Cardiac muscle cell (in vitro differentiated cells and primary cell): ENCODE measurements at regions not wholly inside any gene's neighbourhood (a gene's known extent, or its start where the extent isn't known, plus 50 kb on each side); places are given as distances from the start of the nearest gene placed in this dataset.
"Not testable (repeated sequence)": the region's sequence is repeated elsewhere in the genome, so short reads cannot be mapped to it uniquely, and the experiment has no call there.

ENCODE experiments used
- DNase-seq, 2 donors: peaks; one replicate each; pipeline versions ENCODE4 v3.0.0 to v3.0.0-alpha.2; 2010 to 2017; ENCODE audit warnings: low read depth in 1 of 2, low spot score in 1 of 2
- H3K27ac ChIP-seq: fragments of 200-600 bp; sonication (generic); 2 replicates; pipeline ENCODE4 v1.5.1; 2016
- H3K27me3 ChIP-seq: fragments of 200-600 bp; sonication (generic); 2 replicates; pipeline ENCODE4 v1.6.0; 2016; ENCODE audit warnings: control low read depth
- H3K36me3 ChIP-seq: fragments of 200-600 bp; sonication (generic); 2 replicates; pipeline ENCODE4 v1.5.1; 2016; ENCODE audit warnings: control low read depth
- H3K4me1 ChIP-seq: fragments of 200-600 bp; sonication (generic); 2 replicates; pipeline ENCODE4 v1.8.1; 2017; ENCODE audit warnings: low read depth, mild to moderate bottlenecking, mixed run types
- H3K4me3 ChIP-seq: fragments of 200-600 bp; sonication (generic); 2 replicates; pipeline ENCODE4 v1.5.1; 2016; ENCODE audit warnings: mild to moderate bottlenecking
- H3K9me3 ChIP-seq: fragments of 200-600 bp; sonication (generic); 2 replicates; pipeline ENCODE4 v1.5.1; 2017; ENCODE audit warnings: low read depth, mild to moderate bottlenecking, control low read depth
- CTCF ChIP-seq: IDR thresholded peaks from 2 replicates; pipeline ENCODE4 v1.5.1; 2012; ENCODE audit warnings: low read depth, mild to moderate bottlenecking, low read length

GRCh38 chr4:132669786-132670185 is 479.3 kb upstream of the PCDH10 start:
- DNase-seq: no peak
- H3K27me3 ChIP-seq: no peaks in the 10 kb centered on the region
- H3K4me3 ChIP-seq: no peak overlapping the region
- no peaks in the 10 kb centered on the region for H3K36me3 ChIP-seq
- no peaks in the 10 kb centered on the region for H3K4me1 ChIP-seq
- H3K9me3 ChIP-seq: no peaks in the 10 kb centered on the region
- TF ChIP-seq CTCF: no peak
- H3K27ac ChIP-seq: no peak overlapping the region

GRCh38 chr4:132670557-132670956 is 478.5 kb upstream of the PCDH10 start:
- Histone ChIP-seq H3K27me3 (no peaks in the 10 kb centered on the region), H3K4me1 (no peaks in the 10 kb centered on the region), H3K36me3 (no peaks in the 10 kb centered on the region), H3K9me3 (no peaks in the 10 kb centered on the region), H3K27ac (no peak overlapping the region), H3K4me3 (no peak overlapping the region)
- no peak for DNase-seq
- no peak for TF ChIP-seq CTCF

- no peaks in the 10 kb centered on the region for H3K4me1 ChIP-seq
- no peak for DNase-seq
- no peak for TF ChIP-seq CTCF
- H3K36me3 ChIP-seq: no peaks in the 10 kb centered on the region
- H3K27ac ChIP-seq: no peak overlapping the region
- no peaks in the 10 kb centered on the region for H3K27me3 ChIP-seq
- H3K4me3 ChIP-seq: no peak overlapping the region
- no peaks in the 10 kb centered on the region for H3K9me3 ChIP-seq
Measured at GRCh38 chr4:132683957-132684356, 465.1 kb upstream of the PCDH10 start.

GRCh38 chr4:132691026-132691425 is 458.1 kb upstream of the PCDH10 start:
- no peak overlapping the region for H3K4me3 ChIP-seq
- H3K4me1 ChIP-seq: no peaks in the 10 kb centered on the region
- no peak for TF ChIP-seq CTCF
- H3K9me3 ChIP-seq: no peaks in the 10 kb centered on the region
- no peak overlapping the region for H3K27ac ChIP-seq
- no peaks in the 10 kb centered on the region for H3K36me3 ChIP-seq
- no peaks in the 10 kb centered on the region for H3K27me3 ChIP-seq
- DNase-seq: no peak

- H3K27me3 ChIP-seq: no peaks in the 10 kb centered on the region
- H3K27ac ChIP-seq: no peak overlapping the region
- no peaks in the 10 kb centered on the region for H3K4me1 ChIP-seq
- TF ChIP-seq CTCF: no peak
- H3K36me3 ChIP-seq: no peaks in the 10 kb centered on the region
- H3K9me3 ChIP-seq: no peaks in the 10 kb centered on the region
- no peak overlapping the region for H3K4me3 ChIP-seq
- no peak for DNase-seq
Measured at GRCh38 chr4:132691668-132692067, 457.4 kb upstream of the PCDH10 start.

- Histone ChIP-seq H3K27me3 (no peaks in the 10 kb centered on the region), H3K4me1 (no peaks in the 10 kb centered on the region), H3K4me3 (no peak overlapping the region), H3K27ac (no peak overlapping the region), H3K9me3 (no peaks in the 10 kb centered on the region), H3K36me3 (no peaks in the 10 kb centered on the region)
- no peak for TF ChIP-seq CTCF
- DNase-seq: no peak
Measured at GRCh38 chr4:132694775-132695174, 454.3 kb upstream of the PCDH10 start.

GRCh38 chr4:132697505-132697904 is 451.6 kb upstream of the PCDH10 start:
- not testable (repeated sequence) for H3K27ac ChIP-seq, H3K9me3 ChIP-seq, H3K27me3 ChIP-seq, H3K36me3 ChIP-seq, H3K4me1 ChIP-seq, H3K4me3 ChIP-seq, DNase-seq
